Omental fat pad (tissue), 3 donors: ENCODE measurements at regions not wholly inside any gene's neighbourhood (a gene's known extent, or its start where the extent isn't known, plus 50 kb on each side); places are given as distances from the start of the nearest gene placed in this dataset.
"Not testable (repeated sequence)": the region's sequence is repeated elsewhere in the genome, so short reads cannot be mapped to it uniquely, and the experiment has no call there.

ENCODE experiments used
- ATAC-seq: fragments of 150-250 bp; one replicate; pipeline ENCODE4 v1.9.1; 2016; ENCODE audit warnings: mild to moderate bottlenecking, moderate library complexity; ENCODE audit not compliant: low FRiP score
- DNase-seq: peaks from one replicate; pipeline ENCODE4 v3.0.0-alpha.2; 2019; ENCODE audit warnings: low spot score
- CTCF ChIP-seq, 3 donors: fragments of 450-650 bp; IDR thresholded peaks; one replicate each; pipeline ENCODE4 v1.5.1; 2016 to 2017; ENCODE audit warnings: antibody characterized with exemption in 3 of 3, mild to moderate bottlenecking in 3 of 3, moderate library complexity in 2 of 3

GRCh38 chr15:84094720-84095119 lies 140.9 kb upstream of the GOLGA6L4 start:
- DNase-seq, ATAC-seq: not testable (repeated sequence)

- DNase-seq, ATAC-seq: not testable (repeated sequence)
Observed at GRCh38 chr15:84097053-84097452, 138.5 kb upstream of the GOLGA6L4 start.

- DNase-seq (no peak), ATAC-seq (no peak)
- TF ChIP-seq CTCF (IDR thresholded peaks at IDR 0.05): no peak
Observed at GRCh38 chr15:84098604-84099003, 137.0 kb upstream of the GOLGA6L4 start.

GRCh38 chr15:84099181-84099580 lies 136.4 kb upstream of the GOLGA6L4 start:
- no peak for DNase-seq
- no peak for TF ChIP-seq CTCF (IDR thresholded peaks at IDR 0.05)
- ATAC-seq: no peak

GRCh38 chr15:84103345-84103744 lies 132.2 kb upstream of the GOLGA6L4 start:
- DNase-seq (no peak), ATAC-seq (no peak)
- no peak for TF ChIP-seq CTCF (IDR thresholded peaks at IDR 0.05)

GRCh38 chr15:84104853-84105252 lies 130.7 kb upstream of the GOLGA6L4 start:
- no peak for ATAC-seq
- DNase-seq: no peak
- TF ChIP-seq CTCF (IDR thresholded peaks at IDR 0.05): no peak

- no peak for TF ChIP-seq CTCF (IDR thresholded peaks at IDR 0.05)
- ATAC-seq (no peak), DNase-seq (no peak)
Observed at GRCh38 chr15:84108728-84109127, 126.8 kb upstream of the GOLGA6L4 start.

- no peak for TF ChIP-seq CTCF (IDR thresholded peaks at IDR 0.05)
- no peak for DNase-seq
- no peak for ATAC-seq
Observed at GRCh38 chr15:84111575-84111974, 124.0 kb upstream of the GOLGA6L4 start.
